ENCODE measurements at regions not wholly inside any gene's neighbourhood (a gene's known extent, or its start where the extent isn't known, plus 50 kb on each side); places are given as distances from the start of the nearest gene placed in this dataset.

- TF ChIP-seq USF2 (IDR thresholded peaks at IDR 0.05; ENCODE audit: low read length) (no peak), BRCA1 (IDR thresholded peaks at IDR 0.05; ENCODE audit: low read depth, low read length) (no peak), JUND (IDR thresholded peaks at IDR 0.05; ENCODE audit: low read length) (no peak), EGR1 (IDR thresholded peaks at IDR 0.05; ENCODE audit: borderline replicate concordance, low read depth, low read length) (no peak), PHF8 (conservative IDR thresholded peaks at IDR 0.05; ENCODE audit: low read depth, low read length) (no peak)
These were observed 313.2 kb downstream of the ENC1 start (continued) for GRCh38 chr5:74327339-74327685.
